Stimulated activated naive CD8-positive, alpha-beta T cell treated with anti-CD3 and anti-CD28 coated beads, Interleukin-15, Interleukin-2, amounts not matched to agents 100 ng/mL and 50 ng/mL, for 24 hours (primary cell): ENCODE measurements at regions not wholly inside any gene's neighbourhood (a gene's known extent, or its start where the extent isn't known, plus 50 kb on each side); places are given as distances from the start of the nearest gene placed in this dataset.

ENCODE experiments used
- H3K27ac Mint-ChIP-seq: one replicate; pipeline ENCODE4 v1.8.0; 2021; ENCODE audit warnings: mild to moderate bottlenecking, mixed read lengths
- H3K27me3 Mint-ChIP-seq: one replicate; pipeline ENCODE4 v1.8.0; 2021; ENCODE audit warnings: mixed read lengths
- H3K36me3 Mint-ChIP-seq: one replicate; pipeline ENCODE4 v1.8.0; 2021; ENCODE audit warnings: low read depth, mixed read lengths
- H3K4me1 Mint-ChIP-seq: one replicate; pipeline ENCODE4 v1.8.0; 2021; ENCODE audit warnings: low read depth, mixed read lengths
- H3K4me3 Mint-ChIP-seq: one replicate; pipeline ENCODE4 v1.8.0; 2021; ENCODE audit warnings: mild to moderate bottlenecking, mixed read lengths
- H3K9me3 Mint-ChIP-seq: one replicate; pipeline ENCODE4 v1.8.0; 2021; ENCODE audit warnings: mixed read lengths

DNA sequence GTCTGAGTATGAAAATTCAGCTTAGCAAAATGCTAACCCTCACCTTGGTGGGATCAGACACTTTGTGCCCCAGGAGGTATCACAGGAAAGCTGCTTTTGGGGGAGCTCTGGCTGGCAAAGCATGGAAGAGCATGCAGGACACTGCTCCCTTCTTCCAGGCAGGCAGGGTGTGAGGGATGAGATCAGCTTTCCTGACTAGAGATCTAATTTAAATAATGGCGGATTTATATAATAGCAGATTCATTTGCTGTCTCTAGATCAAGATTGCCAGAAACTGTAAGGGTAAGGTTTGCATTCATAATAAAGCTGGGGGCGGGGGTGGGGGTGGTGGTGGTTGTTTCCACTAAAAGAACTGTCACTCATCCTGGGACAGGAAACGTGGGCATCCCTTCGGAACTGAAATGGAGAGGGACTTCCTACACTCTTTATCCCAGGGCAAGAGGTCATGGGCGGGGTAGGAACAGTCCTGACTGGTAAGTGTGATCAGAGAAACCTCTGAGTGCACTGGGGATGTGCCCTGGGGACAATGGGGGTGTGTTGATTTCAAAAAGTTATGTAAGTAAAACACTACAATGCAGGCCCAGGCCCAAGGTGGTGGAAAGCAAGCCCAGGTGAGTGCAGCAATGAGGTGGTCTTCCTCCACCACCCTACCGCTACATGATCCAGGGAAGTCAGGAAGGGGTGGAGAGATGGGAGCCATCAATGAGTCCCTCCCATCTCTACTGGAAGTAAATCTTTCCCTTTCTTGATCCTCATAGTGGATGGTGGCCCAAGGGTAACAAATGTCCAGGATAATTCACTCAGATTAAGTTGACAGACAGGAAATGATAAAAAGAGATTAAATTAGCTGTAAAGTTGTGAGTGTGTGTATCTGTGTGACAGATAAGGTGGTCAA lies 171.4 kb upstream of the SERPINE2 start:
- H3K4me1 Mint-ChIP-seq = no peaks in the 10 kb centered on the region
- H3K27ac Mint-ChIP-seq = no peak overlapping the region
- peaks cover 4% of the 10 kb centered on the region for H3K9me3 Mint-ChIP-seq
- no peak overlapping the region for H3K4me3 Mint-ChIP-seq
- H3K36me3 Mint-ChIP-seq = no peaks in the 10 kb centered on the region
- H3K27me3 Mint-ChIP-seq = peaks cover 6% of the 10 kb centered on the region

DNA sequence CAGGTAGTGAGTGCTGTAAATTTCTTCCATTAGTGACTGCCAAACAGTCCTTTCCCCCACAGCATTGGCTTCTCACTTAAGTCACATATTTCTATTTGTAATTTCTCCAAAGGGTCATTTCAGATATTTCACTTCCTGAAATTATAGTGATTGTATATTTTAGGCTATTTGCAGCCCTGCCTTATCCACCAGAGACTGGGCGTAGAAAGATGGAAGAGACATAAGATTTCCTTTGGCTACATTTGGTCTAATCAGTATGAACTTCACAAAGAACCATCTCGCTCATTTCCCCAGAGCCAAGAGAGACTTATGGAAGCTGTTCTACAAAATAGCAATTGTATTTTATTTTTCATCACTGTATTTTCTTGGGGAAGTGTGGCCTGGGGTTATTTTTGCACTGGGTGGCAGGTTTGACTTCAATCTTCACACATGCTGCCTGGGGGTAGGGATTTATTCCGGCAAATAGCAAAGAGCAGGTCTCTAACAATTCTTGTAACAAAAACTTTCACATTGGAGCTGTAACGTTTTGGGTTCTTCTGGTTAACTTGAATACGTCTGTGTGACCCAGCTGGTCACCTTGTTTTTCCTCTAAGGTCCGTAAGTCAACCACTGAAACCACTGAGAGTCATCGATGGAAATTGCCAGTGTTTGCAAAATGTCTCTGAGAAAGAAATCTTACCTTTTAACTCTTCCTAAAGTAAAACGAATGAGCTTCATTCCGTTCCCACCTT lies 170.6 kb upstream of the SERPINE2 start:
- no peak overlapping the region for H3K4me3 Mint-ChIP-seq
- no peak overlapping the region for H3K27ac Mint-ChIP-seq
- H3K4me1 Mint-ChIP-seq = no peaks in the 10 kb centered on the region
- no peaks in the 10 kb centered on the region for H3K36me3 Mint-ChIP-seq
- peaks cover 6% of the 10 kb centered on the region for H3K27me3 Mint-ChIP-seq
- peaks cover 4% of the 10 kb centered on the region for H3K9me3 Mint-ChIP-seq

DNA sequence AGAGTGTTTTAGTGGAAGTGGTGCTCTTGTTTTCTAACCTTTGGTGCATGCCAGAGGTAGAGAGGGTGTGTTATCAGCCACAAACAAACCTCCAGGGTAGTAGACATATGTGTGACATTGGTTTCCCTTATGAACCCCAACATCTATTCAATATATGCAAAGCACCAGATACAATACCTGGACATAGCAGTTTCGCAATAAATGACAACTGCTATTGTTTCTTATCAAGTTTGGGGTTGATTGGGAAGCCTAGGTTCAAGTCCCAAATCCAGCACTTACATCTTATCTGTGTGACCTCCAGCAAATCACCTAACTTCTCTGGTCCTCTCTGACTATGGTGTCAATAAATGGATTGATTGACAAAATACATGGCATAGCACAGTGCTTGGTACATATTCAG lies 169.4 kb upstream of the SERPINE2 start:
- H3K36me3 Mint-ChIP-seq = no peaks in the 10 kb centered on the region
- H3K9me3 Mint-ChIP-seq = peaks cover 4% of the 10 kb centered on the region
- no peaks in the 10 kb centered on the region for H3K4me1 Mint-ChIP-seq
- H3K27me3 Mint-ChIP-seq = peaks cover 2% of the 10 kb centered on the region
- no peak overlapping the region for H3K27ac Mint-ChIP-seq
- no peak overlapping the region for H3K4me3 Mint-ChIP-seq

DNA sequence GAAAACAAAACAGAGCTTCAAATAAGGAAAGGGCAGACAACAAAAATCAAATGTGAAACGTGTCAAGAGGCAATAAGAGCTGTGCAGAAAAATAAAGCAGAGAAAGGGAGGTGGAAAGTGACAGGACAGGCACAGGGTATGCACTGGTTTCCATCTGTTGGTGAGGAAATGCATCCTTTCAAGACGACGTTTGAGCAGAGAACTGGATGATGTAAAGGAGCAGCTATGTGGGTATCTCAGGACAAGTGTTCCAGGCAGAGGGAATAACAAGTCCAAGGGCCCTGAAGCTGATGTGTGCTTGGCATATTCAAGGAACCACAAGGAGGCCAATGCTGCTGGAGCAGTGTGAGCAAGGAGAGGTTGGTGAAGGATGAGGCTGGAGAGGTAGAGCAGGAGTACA lies 168.9 kb upstream of the SERPINE2 start:
- Mint-ChIP-seq H3K9me3 (peaks cover 4% of the 10 kb centered on the region), H3K4me1 (no peaks in the 10 kb centered on the region)

DNA sequence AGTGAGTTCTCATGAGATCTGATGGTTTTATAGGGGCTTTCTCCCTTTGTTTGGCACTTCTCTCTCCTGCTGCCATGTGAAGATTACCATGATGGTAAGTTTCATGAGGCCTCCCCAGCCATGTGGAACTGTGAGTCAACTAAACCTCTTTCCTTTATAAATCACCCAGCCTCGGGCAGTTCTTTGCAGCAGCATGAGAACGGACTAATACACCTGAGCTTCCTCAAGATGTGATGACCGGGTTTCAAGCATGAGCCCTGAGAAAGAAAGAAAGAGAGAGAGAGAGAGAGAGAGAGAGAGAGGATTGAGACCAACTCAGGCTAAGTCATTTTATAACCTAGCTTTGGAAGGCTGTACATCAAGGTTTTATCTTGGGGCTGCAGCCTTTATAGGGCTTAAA lies 167.7 kb upstream of the SERPINE2 start:
- Mint-ChIP-seq H3K36me3 (no peaks in the 10 kb centered on the region), H3K4me3 (no peak overlapping the region), H3K4me1 (no peaks in the 10 kb centered on the region), H3K27me3 (peaks cover 7% of the 10 kb centered on the region), H3K9me3 (peaks cover 4% of the 10 kb centered on the region), H3K27ac (no peak overlapping the region)

More for the DNA sequence above, 168.9 kb upstream of the SERPINE2 start:
- no peak overlapping the region for H3K27ac Mint-ChIP-seq
- no peaks in the 10 kb centered on the region for H3K36me3 Mint-ChIP-seq
- no peaks in the 10 kb centered on the region for H3K27me3 Mint-ChIP-seq
- no peak overlapping the region for H3K4me3 Mint-ChIP-seq

DNA sequence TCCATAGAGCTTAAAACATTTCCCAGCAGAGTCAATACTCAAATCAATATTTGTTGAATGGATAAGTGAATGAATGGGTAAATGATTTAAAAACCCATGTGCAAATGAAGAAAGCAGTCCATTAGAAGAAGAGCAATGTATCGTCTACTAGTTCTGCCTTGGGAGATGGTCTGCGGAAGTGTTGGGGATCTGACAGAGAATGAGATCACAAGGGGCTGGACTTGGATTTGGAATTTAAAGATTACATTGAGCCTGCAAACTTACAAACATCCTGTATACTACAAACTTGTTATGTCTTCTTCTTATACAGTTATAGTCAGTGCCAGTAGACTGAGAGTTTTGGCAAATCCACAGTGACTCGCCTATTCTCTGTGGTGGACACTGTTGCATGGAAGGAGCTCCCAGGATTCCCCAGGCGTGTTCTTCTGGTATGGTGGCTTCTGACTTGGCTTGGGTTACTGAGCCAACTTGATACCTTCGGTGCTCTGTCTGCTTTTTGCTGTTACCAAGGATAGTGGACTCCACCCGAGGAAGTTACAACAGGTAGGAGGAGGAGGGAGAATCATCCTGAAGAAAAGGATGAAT lies 163.3 kb upstream of the SERPINE2 start:
- H3K27me3 Mint-ChIP-seq = peaks cover 13% of the 10 kb centered on the region
- no peak overlapping the region for H3K27ac Mint-ChIP-seq
- peaks cover 4% of the 10 kb centered on the region for H3K9me3 Mint-ChIP-seq
- H3K4me1 Mint-ChIP-seq = no peaks in the 10 kb centered on the region
- H3K4me3 Mint-ChIP-seq = no peak overlapping the region
- H3K36me3 Mint-ChIP-seq = no peaks in the 10 kb centered on the region

DNA sequence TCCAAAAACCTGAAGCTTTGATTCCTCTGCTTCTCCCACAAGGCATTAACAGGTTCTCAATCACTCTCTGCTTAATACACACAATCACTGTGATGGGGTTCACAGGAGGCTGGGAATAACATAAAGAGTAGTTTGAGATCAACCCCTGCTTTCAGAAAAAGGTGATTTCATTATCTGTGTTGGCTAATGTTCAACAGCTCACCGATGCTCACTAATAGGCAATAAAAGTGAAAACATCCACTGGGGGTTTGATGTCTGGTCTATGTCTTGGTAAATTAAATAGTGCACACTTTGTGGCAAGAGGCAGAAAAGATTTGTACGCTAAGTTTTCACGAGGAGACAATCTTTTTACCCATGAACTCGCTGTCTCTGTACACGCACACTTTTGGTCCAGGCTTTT lies 159.3 kb upstream of the SERPINE2 start:
- H3K36me3 Mint-ChIP-seq = no peaks in the 10 kb centered on the region
- no peak overlapping the region for H3K27ac Mint-ChIP-seq
- peaks cover 9% of the 10 kb centered on the region for H3K9me3 Mint-ChIP-seq
- H3K4me1 Mint-ChIP-seq = no peaks in the 10 kb centered on the region
- peaks cover 21% of the 10 kb centered on the region for H3K27me3 Mint-ChIP-seq
- no peak overlapping the region for H3K4me3 Mint-ChIP-seq

DNA sequence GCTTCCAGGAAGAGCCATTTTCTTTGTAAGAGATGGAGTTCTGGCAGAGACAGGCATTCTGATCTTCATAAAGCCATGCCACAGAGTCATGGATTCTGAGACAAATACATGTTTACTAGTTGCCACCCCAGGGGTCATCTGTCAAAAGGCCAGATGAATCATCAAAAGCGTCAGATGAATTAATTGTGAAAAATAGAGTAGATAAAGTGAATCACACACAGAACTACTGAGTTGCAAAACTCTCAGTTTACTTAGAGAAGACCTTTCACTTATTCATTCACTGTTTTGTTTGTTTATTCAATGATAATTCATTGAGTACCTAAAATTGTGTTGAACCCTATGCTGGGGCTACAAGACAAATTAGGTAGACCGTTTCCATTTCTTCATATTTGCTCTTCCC lies 157.7 kb upstream of the SERPINE2 start:
- Mint-ChIP-seq H3K9me3 (peaks cover 16% of the 10 kb centered on the region), H3K27ac (no peak overlapping the region), H3K4me3 (no peak overlapping the region), H3K27me3 (peaks cover 14% of the 10 kb centered on the region), H3K36me3 (no peaks in the 10 kb centered on the region), H3K4me1 (no peaks in the 10 kb centered on the region)

DNA sequence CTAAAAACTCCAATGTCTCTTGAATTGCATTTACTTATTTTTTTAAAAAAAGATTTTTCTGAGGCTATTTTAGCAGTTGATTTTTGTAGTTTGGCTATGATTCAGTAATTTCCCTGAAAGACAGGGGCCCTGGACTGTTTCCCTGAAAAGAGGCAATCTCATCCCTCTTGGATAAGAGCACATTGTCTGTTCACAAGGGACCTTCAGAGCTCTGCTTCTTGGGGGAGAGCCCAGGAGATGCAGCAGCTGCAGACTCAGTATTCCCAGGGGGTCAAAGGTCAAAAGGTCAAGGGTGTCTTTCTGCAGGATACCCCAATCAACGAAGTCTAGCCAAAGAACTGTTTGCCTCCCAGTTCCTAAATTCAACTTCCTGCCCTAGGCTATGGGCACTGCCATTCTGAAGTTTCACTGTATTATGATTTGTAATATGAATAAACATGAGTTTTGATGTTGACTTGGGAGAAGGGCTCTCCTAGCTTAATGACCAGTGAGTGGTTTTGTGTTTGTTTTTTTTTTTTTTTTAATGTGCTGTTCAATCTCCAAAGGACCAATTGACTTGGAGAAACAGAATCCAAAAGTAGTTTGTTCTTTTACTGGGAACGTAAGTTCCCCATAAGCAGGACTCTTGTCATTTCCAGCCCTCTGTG lies 157.0 kb upstream of the SERPINE2 start:
- no peak overlapping the region for H3K4me3 Mint-ChIP-seq
- no peaks in the 10 kb centered on the region for H3K4me1 Mint-ChIP-seq
- no peak overlapping the region for H3K27ac Mint-ChIP-seq
- H3K9me3 Mint-ChIP-seq = peaks cover 16% of the 10 kb centered on the region
- peaks cover 14% of the 10 kb centered on the region for H3K27me3 Mint-ChIP-seq
- no peaks in the 10 kb centered on the region for H3K36me3 Mint-ChIP-seq

DNA sequence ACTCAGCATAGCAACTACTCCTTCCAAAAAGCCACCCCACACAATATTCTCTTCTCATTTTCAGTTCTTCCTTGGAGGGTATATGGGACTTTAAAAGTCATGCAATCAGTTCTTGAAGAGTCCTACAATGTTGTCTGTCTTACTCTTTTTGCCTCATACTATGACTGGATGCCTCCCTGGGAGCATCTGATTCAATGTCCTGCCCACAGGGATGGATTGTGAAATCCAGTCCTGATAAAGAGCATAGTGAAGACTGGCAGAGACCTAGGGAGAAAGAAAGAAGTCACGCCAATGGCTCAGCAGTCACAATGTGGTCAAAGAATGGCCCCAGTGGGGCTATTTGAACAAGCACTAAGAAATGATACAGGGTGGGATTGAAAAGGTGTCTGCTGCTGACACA lies 155.1 kb upstream of the SERPINE2 start:
- Mint-ChIP-seq H3K4me1 (no peaks in the 10 kb centered on the region), H3K27me3 (peaks cover 8% of the 10 kb centered on the region), H3K4me3 (no peak overlapping the region), H3K9me3 (peaks cover 16% of the 10 kb centered on the region), H3K36me3 (no peaks in the 10 kb centered on the region), H3K27ac (no peak overlapping the region)

DNA sequence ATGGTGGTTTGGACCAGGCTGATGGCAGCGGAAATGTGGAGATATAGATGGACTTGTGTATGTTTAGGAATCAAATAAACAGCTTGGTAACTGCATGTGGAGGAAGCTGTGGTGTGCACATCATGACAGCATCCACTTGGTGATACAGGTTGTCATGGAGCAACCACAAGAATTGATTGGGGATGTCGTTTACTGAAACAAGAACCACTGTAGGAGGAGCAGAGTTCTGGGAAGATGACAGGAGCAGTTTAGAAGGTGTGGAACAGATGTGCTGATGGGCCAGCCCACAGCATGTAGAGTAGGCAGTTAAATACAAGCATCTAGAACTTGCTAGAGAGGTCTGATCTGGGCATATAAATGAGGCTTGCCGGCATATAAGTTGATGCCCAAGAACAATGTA lies 152.4 kb upstream of the SERPINE2 start:
- H3K4me3 Mint-ChIP-seq = no peak overlapping the region
- H3K4me1 Mint-ChIP-seq = no peaks in the 10 kb centered on the region
- no peaks in the 10 kb centered on the region for H3K36me3 Mint-ChIP-seq
- H3K9me3 Mint-ChIP-seq = peaks cover 24% of the 10 kb centered on the region
- peaks cover 13% of the 10 kb centered on the region for H3K27me3 Mint-ChIP-seq
- no peak overlapping the region for H3K27ac Mint-ChIP-seq

DNA sequence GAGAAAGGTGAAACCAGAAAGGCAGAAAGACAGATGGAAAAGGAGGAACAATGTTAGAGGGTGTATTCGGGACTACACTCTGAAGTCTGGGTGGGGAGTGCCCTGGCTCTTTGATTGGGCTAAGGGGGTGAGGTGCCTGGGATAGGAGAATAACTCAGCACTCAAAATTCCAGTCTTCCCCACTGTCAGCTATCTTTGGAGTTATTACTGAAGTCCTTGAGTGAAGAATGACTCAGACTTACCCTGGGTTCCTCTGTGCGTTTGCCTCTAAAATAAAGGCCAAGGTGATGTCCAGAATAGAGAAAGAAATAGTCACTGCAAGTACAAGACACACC lies 151.8 kb upstream of the SERPINE2 start:
- Mint-ChIP-seq H3K9me3 (peaks cover 24% of the 10 kb centered on the region), H3K27me3 (peaks cover 18% of the 10 kb centered on the region), H3K27ac (no peak overlapping the region)

DNA sequence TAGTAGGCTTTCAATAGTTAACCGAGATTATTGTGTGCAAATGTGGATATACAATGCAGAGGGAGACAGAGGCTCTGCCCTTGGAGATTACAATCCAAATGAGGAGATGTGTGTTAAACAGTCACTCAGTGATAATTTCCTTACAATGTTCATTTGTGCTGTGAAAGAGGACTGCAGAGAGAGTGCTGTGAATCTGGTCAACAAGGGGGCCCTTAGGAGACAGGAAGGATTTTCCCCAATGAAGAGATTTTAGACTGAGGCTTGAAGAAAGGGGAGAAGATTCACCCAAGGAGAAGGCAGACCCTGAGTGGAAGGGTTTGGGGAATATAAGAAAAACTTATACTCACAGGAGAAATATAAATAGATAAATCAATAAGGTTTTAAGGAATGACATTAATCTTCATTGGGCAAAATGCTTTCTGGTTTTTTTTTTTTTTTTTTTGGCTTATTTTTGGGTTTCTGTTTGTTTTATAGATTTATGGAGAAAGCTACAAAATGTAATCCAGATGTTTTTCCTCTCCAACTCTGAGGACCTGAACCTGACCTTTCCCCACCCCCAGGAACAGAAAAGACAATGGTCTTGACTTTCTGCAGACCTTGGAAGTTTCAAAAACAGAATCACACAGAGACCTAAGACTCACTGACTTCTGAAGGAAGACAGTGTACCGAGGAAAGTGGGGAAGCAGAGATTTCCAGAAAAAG lies 151.3 kb upstream of the SERPINE2 start:
- peaks cover 20% of the 10 kb centered on the region for H3K27me3 Mint-ChIP-seq
- no peak overlapping the region for H3K4me3 Mint-ChIP-seq
- no peaks in the 10 kb centered on the region for H3K36me3 Mint-ChIP-seq
- H3K27ac Mint-ChIP-seq = no peak overlapping the region
- H3K9me3 Mint-ChIP-seq = peaks cover 24% of the 10 kb centered on the region
- no peaks in the 10 kb centered on the region for H3K4me1 Mint-ChIP-seq

More for the DNA sequence above, 151.8 kb upstream of the SERPINE2 start:
- H3K4me1 Mint-ChIP-seq = no peaks in the 10 kb centered on the region
- no peaks in the 10 kb centered on the region for H3K36me3 Mint-ChIP-seq
- no peak overlapping the region for H3K4me3 Mint-ChIP-seq

DNA sequence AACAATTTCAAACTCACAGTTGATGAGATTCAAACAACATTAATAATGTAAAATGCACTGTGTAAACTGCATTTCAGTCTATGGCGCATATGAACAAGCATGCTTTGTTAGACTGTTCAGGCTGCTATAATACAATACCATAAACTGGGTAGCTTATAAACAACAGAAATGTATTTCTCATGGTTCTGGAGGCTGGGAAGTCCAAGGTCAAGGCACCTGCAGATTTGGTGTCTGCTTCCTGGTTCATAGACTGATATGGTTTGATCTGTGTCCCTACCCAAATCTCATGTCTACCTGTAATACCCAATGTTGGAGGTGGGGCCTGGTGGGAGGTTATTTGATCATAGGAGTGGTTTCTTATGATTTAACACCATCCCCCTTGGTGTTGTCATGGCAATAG lies 148.1 kb upstream of the SERPINE2 start:
- Mint-ChIP-seq H3K27me3 (peaks cover 13% of the 10 kb centered on the region), H3K36me3 (no peaks in the 10 kb centered on the region), H3K4me1 (no peaks in the 10 kb centered on the region), H3K27ac (no peak overlapping the region), H3K4me3 (no peak overlapping the region), H3K9me3 (peaks cover 7% of the 10 kb centered on the region)
